ENCODE measurements at regions not wholly inside any gene's neighbourhood (a gene's known extent, or its start where the extent isn't known, plus 50 kb on each side); places are given as distances from the start of the nearest gene placed in this dataset.
"Not testable (repeated sequence)": the region's sequence is repeated elsewhere in the genome, so short reads cannot be mapped to it uniquely, and the experiment has no call there.

DNA sequence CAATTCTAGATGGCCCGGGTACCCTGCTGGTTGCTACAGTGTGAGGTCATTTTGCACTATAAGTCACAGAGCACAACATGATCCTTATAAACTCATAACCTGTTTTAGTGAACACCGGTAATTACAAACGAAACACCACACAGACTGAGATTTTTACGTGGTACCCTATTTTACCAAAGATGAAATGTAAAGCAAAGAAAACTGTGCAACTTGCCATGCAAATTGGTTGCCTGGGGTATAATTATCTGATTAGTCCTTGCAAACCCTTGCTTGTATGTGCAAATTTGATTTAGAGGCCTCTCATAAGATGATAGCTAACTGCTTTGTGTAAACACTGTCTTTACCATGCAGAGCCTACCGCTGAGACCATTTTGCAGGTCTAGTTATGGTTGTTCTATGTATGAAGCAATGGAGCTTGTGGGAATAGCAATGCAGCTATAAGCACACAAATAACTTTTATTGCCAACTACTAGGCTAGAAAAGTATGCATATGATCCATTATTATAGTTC is 372.1 kb upstream of the FAR2 start:
- no peak for DNase-seq

DNA sequence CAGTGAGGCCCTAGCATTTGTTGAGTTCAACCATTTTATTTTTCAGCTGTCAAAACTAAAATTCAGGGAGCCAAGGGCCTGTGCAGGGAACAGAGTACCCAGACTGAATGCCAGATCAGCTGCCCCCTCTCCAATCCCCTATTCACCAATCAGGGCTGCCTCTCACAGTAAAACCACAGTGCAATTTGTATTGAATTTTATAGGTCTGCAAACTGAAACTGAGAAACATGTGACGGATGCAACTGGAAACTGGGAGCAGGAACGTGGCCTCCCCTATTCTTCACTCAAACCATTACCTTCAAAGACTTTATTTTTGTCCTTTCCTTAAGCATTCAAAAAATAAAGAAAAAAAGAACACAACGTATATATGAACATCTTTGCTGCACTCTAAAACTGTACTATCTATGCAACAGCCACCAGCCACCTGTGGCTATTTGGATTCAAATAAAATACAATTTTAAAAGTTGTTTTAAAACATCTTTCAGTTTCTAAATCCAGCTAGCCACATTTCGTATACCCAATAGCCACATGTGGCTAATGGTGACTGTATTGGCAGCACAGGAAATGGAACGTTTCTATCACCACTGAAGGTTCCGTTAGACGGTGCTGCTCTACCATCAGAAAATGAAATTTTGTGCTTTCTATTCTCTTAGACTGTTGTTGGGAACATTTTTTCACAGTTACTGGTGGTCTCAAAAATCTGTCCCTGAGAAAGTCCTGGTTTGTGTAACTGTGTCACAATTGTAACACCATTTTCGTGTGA is 371.3 kb upstream of the FAR2 start:
- no peak for DNase-seq

DNA sequence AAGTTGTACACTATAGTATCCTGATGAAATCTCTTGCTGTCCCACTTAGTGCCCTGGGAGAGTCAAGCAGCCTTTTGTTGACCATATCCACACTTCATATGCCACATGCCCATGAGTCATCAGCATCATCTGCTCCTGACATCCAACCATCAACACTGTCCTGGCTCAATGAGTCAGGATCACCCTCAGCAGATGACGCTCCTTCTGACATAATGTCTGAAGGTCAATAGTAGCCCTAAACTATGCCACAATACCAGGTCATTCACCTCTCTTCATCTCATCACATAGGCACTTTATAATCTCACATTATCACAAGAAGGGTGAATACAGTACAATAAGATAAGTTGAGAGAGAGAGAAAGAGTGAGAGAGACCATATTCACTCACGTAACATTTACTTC is 369.0 kb upstream of the FAR2 start:
- DNase-seq, result no peak

DNA sequence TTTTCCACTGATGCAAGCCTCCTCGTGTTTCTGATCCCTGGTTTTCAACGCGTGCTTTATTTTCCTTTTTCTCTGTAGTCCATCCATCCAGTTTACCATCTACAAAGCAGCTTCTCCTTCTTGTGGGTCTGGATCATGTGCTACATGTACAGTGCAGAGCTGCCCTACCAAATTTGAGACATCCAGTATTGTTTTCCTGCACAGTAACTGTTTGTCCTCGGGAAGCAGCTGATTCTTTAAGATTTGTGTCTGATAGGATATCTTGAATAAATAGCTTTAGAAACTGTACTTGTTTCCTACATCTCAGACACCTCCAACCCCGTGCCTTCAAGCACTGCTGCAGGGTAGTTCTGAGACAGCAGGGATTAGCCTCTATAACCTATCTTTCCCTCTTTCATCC is 368.1 kb upstream of the FAR2 start:
- no peak for DNase-seq

DNA sequence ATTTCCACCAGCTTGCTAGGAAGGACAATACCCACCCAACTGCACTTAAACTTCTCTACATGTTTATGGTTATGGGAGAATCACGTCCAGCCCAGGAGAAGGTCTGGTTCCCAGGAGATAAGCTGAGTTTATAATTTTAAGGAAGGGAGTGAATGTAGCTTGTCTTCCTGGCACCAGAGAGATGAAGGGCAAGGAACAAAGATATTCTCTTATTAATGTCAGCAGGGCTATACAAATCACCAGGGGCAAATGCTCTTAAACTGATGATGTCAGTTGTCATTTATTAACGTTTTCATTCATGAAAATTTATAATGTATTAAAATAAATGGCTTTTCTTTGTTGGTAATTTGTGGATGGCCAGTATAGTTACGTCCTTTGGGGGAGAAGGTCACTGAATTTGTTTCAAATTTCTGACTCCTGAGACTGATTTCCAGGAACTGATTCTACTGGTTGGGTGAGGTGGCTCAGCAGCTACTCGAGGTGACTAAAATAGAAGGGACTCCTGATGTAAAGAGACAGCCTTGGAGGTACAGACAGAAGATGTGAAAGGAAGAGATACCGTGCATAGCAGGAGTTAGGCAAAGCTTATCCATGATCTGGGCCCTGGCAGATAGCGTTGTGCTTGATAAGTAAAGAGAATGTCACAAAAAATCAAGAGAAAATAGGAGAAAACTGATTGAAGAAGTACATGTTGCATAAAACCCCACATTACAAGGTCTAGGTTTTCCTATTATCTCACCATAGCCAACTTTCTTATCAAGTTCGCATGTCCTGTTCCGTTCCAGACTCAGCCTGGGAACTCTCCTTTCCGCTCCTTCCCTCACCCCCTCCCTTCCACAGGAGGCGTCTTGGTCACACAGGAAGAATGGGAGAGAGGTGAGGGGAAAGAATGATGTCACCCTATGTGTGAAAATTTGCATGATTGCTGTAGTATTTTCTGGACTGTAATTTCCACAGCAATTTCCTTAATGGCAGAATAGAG is 367.1 kb upstream of the FAR2 start:
- no peak for DNase-seq

DNA sequence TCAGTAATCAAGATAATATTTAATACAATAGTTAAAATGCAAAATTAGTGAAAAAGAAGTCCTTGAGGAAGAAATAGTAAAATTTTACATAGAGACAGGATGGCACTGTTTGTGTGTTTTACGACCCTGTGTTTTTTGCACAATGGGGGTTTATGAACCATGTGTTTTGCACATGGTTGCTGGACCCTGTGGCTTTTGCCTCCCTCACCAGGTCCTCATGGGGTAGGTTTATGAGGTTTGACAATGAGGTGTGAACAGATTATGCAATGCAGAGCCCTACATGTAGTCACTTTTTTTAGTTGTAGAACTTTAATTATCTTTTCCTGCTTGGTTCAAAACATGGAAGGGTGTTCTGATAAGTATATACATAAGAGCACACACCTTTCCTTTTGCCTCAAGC is 366.3 kb upstream of the FAR2 start:
- no peak for DNase-seq

DNA sequence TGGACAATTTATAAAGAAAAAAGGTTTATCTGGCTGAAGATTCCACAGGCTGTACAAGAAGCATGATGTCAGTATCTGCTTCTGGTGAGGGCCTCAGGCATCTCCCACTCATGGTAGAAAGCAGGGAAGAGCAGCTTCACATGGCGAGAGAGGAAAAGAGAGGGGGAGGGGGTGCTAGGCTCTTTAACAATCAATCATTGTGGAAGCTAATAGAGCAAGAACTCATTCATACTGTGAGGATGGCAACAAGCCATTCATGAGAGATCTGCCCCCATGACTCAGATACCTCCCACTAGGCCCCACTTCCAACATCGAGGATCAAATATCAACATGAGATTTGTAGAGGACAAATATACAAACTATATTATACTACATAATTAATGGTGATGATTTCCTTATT is 361.9 kb upstream of the FAR2 start:
- DNase-seq, result no peak

DNA sequence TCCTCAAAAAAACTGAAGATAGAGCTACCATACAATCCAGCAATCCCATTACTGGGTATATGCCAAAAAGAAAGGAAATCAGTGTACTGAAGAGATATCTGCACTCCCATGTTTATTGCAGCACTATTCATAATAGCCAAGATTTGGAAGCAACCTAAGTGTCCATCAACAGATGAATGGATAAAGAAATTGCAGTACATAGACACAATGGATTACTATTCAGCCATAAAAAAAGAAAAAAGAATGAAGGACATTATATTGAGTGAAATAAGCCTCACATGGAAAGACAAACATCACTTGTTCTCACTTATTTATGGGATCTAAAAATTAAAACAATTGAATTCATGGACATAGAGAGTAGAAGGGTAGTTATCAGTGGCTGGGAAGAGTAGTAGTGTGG is 360.8 kb upstream of the FAR2 start:
- DNase-seq, result not testable (repeated sequence)

DNA sequence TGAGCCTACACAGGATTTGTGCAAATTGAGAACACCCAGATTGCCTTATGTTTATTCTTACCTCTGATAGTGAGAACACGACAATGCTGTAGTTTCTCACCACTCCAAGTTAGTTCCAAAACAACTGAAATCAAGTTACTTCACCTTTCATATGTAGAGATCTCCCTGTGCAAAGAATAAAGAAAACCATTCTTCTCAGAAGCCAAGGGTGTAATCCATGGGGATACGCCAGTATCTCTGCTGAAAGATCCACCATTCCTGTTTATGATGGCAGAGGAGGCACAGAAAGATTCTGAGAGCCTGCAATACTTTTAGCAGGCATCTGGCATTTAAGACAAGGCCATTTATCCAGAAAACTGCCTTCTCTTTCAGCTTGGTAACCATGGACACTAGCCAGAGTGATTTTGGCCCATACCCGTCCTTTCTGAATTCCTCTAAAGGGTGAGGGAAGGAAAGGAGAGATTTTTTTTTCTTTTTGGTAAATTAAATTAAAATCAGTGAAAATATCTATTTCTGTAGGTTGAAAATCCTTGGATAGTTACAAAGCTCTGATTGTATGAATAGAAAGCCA is 355.4 kb upstream of the FAR2 start:
- DNase-seq, result no peak

DNA sequence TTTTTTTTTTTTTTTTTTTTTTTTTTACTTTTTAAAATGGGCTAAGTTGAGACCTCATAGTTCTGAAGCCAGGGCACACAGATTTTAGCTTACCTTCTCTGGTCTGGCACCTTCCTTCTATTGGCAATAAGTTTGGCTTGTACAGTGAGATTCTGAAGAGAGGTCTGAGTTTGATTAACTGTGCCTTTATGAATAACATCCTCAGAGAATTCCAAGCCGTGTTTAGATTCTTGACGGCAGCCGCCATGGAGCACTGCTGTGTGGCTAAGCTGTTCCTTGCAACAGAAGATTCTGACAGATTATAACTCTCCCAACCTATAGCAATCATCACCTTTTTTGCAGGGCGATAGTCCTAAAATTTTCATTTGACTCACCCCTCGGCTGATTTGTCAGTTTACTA is 354.9 kb upstream of the FAR2 start:
- DNase-seq, result no peak

DNA sequence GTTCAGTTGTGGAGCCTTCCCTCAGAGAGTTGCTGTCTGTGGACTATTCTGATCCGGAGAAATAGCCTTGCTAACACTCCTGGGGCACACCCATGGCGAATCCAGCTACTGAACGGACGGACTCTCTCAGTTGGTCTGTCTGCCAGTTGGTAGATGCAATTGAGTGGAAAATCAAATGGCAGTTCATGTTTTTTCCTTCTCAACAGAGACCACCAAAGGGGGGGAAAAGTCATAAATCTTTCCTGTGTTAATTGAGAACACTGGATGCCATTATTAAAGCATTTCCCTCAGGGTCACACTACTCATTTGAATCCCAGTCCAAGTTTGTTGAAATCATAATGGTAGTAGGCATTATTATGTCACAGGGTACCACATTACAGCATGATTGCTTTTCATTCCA is 354.3 kb upstream of the FAR2 start:
- DNase-seq, result no peak

DNA sequence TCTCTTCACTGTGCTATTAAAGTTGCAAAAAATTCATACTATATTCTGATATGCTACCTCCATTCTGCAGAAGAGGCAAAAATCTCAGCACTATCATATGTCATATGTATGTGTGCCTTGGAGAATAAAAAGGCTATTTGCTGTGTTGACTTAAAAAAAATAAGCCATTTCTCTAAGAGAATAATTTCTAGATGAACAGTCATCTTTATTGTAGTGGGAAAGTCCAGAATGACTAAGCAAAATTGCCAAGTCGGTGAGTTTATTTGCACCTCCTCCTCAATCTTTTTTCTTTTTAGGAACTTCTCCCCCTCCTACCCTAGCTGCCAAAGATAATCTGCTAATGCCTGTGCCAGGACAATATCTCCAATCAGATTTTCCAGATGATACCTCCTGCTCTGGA is 353.8 kb upstream of the FAR2 start:
- DNase-seq, result no peak

DNA sequence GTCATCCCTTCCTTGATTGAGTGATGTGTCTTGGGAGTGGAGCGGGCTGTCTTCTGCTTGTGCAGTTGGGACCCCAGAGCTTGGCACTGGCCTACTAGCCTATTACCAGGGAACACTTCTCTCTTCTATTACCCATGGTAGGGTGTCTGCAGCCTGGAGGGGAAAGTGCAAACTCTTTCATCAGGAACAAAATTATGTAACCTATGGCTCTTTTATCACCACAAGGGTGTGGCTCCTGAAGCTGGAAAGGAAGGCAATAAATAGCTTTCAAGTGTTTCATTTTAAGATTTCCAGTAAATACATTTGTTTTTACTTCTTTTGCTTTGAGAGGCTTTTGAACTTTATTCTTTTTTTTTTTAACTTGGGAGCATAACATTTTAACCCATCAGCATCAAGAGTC is 349.7 kb upstream of the FAR2 start:
- DNase-seq, result no peak

DNA sequence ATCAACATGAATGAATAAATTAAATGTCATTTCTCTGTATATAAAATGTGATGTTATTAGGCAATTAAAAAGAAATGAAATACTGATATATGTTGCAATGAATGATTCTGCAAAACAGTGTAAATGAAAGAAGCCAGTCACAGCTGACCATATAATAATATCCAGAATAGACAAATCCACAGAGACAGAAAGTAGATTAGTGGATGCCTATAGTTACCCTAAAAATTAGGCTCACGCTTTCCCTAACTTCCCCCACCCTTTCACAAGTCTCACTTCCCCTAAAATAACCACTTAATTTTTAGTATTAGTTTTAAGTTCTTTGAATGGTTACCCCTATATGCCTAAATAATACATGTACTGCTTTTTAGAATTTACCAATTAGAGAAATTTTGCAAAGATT is 348.9 kb upstream of the FAR2 start:
- no peak for DNase-seq

DNA sequence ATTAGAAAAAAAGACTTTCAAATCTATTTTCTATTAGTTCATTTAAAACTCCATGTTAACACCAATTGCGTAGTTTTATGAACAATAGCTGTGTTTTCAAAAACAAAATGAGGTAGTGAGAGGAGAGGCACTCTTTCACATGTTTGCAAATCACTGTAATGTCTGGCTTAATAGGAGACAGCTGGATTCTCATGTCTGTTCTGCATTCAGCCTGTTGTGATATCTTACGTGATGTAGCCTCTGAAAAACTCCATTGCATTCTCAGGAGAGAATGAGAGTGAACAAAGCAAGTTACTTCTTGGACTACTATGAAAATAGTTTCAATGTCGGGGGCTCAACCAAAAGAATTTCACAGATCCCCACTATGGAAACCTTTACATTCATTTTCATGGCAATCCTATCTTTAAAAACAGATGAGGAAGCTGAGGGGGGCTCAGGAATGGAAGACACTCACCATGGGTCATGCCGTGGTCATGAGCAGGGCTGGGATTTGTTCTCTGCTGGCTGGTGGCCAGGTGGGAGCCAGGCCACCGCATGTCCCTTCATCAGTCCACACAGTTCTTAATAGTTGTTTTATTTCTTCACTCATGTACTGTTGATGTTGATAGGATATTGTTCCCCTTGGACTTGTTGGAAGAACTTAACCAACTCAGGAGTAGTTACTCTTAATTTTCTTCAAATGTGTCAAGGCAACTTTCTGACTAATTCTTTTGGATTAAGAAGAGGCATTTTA is 346.2 kb upstream of the FAR2 start:
- no peak for DNase-seq

DNA sequence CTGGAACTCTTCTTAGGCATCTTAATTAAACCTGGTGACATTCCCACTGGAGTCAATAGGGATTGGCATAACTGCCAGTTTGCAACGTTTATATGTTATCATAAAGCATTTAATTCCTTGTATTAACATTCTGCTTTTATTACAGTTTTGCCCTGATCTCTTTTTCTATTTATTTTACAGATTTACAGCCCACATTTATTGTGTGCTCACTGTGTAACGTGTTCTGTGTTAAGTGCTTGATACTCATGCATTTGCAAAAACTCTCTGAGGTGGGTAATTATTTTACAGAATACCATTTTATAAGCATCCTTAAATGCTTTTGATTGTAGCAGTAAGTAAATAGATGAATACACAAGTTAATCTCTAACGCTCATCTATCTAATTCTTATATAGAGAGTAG is 341.5 kb upstream of the FAR2 start:
- DNase-seq, result no peak

DNA sequence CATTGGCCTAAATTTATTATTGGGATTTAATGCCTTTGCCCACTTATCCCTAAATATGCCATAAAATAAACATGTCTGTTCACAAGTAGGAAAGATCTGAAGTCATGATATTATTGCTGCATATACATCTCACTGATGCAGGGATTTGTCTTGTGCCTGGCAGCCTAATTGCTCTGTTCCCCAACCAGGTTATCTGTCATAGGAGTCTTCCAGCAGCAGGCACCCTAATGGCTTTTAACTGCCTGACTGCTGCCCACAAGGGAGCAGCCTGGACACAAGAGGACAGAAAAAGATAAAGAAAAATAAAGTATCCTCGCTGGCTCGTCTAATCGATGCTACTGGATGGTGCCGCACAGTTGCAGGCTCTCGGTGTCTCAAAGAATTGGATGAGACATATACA is 337.6 kb upstream of the FAR2 start:
- DNase-seq, result no peak

DNA sequence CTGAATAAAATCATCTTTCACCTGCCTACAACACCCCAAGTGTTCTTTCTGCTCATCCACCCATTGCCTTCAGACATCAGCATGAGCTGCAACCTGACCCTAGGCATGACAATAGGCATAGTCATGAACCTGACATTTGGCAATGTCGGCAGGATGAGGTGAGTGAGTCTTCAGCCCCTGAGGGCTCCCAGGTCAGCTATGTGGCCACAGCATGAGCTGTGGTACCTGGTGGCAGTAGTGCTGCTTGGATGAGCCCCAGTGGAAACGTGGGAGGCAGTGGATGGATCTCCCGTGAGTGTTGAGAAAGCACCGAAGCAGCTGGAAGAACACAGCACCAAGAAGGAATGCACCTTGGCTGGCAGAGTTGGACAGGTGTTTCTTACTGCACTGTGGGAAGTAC is 334.8 kb upstream of the FAR2 start:
- DNase-seq, result no peak

DNA sequence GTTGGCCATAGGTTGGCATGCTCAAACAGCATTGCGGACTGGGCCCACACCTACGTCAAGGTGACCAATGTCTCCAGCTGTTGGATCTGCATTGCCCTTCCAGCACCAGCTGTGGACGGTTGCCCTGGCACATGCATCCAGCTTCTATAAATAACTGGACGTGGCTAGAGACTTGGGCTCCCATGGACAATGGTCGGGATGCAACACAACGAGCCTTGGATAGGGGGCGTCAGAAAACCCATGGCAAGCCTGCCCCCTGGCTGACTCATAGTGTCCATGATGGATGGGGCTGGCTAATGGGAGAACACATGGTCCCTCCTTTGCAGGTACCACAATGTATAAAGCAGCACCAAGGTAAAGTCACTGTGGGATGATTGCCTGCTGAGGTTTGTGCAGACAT is 331.6 kb upstream of the FAR2 start:
- DNase-seq, result no peak

DNA sequence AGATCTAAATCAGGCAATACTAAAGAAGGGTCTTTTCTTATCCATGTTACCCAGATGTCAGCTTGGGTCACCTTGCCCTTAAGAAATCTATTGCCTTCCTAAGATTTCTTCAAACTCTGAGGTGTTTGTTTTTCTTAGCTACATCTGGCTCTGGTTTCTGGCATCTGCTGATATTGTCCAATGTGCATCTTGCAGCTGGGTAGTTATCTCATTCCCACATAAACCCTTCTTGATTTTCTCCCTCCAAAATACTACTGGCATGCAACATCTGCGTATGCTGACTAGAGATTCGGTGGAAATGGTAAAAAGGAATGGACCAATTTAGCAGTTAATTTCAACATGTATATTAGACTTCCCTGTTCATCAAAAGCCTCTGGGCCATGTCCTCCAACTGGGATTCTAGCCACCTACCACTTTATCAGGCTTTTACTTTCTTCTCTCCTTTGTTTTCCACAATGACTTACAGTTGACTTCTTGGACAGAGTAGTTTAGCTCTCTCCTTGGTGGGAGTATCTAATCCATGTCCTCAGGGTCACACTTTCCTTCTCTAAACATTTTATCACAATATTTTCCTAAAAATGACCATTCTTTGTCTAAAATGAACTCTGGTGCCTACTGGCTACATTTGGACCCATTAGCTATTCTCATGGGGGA is 324.8 kb upstream of the FAR2 start:
- no peak for DNase-seq

DNA sequence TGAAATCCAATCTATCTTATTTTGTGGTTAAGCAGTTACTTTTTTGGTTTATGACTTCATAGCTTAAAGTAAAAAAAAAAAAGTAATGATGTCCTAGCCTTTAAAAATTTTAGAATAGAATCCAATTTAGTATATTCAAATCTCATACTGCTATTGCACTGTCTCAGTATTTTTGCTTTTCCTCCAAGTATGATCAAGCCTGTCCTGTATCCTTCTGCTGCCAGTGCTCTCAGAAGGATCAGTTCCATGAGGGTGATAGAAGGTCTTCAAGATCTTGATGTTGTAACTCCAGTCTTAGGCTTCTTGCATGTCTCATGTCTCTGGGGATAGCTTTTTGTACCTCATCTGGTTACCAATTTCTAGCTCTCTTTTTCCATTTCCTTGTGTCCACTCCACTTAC is 324.2 kb upstream of the FAR2 start:
- no peak for DNase-seq

DNA sequence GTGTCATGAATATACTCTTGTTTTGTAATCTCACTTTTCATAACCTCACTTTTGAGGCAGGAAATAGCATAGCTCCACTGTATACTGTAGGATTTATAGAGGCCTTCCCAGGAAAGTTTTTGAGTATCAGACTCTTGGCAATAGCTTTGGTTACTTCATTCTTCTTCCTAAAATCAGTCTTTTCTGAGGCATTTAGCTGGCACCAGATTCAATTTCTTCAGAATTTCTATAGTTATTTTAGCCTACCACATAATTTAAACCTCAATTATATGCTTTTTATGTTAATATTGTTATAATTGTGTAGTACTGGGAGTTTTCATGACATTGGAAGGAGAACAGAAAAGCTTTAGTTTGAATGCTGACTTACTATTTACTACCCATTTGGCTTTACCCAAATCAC is 322.3 kb upstream of the FAR2 start:
- no peak for DNase-seq

DNA sequence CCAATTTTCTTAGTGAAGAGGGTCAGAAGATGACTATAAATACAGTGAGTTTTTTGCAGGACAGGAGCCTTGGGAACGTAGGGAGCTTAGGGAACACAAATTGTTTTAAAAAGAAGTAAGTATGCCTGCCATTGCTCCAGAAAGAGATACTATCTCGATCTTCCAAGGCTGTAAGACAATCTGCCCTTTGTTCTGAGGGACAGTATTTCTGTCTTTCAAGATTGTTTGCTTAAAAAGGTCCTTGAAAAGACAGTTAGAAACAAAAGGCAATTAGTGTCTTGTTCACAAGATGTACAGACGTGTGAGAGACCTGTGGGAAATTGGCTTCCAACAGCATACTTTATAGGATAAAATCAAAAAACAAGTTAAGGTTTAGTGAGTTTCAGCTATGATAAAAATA is 321.2 kb upstream of the FAR2 start:
- DNase-seq, result no peak

Data from NCI-H1930 (cell line).